ENCODE measurements at regions not wholly inside any gene's neighbourhood (a gene's known extent, or its start where the extent isn't known, plus 50 kb on each side); places are given as distances from the start of the nearest gene placed in this dataset. TPM values are rescaled to one million over a fixed set of nuclear protein-coding genes. Genes with fewer than 3 reads are reported as not detected.
"Not testable (repeated sequence)": the region's sequence is repeated elsewhere in the genome, so short reads cannot be mapped to it uniquely, and the experiment has no call there.

- POLR2A ChIA-PET, result no interaction called here
- H3K4me3 ChIP-seq (ENCODE audit: low read depth, low read length), result no peak overlapping the region
- CTCF ChIA-PET, result no interaction called here
- H3K9me3 ChIP-seq (ENCODE audit: control insufficient read depth, insufficient read depth, low read length), result no peaks in the 10 kb centered on the region
- no peak for TF ChIP-seq CTCF (IDR thresholded peaks at IDR 0.05; ENCODE audit: low read depth, low read length)
- H3K27ac ChIP-seq (ENCODE audit: low read depth, low read length), result no peak overlapping the region
- DNase-seq (ENCODE audit: low read depth, low spot score), result no peak
- no peaks in the 10 kb centered on the region for H3K27me3 ChIP-seq (ENCODE audit: control insufficient read depth, insufficient read depth, low read length)
Observed at GRCh38 chr4:174383783-174384182, 100.1 kb downstream of the CEP44 start.

- H3K27me3 ChIP-seq (ENCODE audit: control insufficient read depth, insufficient read depth, low read length); H3K27ac ChIP-seq (ENCODE audit: low read depth, low read length); H3K9me3 ChIP-seq (ENCODE audit: control insufficient read depth, insufficient read depth, low read length); H3K4me3 ChIP-seq (ENCODE audit: low read depth, low read length); DNase-seq (ENCODE audit: low read depth, low spot score); POLR2A ChIA-PET: not testable (repeated sequence)
- CTCF ChIA-PET, result interaction anchor here (0.7 kb wide), 1 partner anchor 160 kb away, joined by 3 read pairs; no protein-coding TSS in a partner anchor
Observed at GRCh38 chr4:174382938-174383605, 99.4 kb downstream of the CEP44 start.

Small RNAs in the stretch of these regions (small RNA-seq; reads per million reads assigned to genes)
- not detected for gene MIR4276 (ENCODE audit: insufficient read length, low read depth)

All from AG04450 (cell line).